ENCODE measurements at regions not wholly inside any gene's neighbourhood (a gene's known extent, or its start where the extent isn't known, plus 50 kb on each side); places are given as distances from the start of the nearest gene placed in this dataset.

GRCh38 chr2:62334440-62335058 lies 138.6 kb downstream of the B3GNT2 start:
- TF ChIP-seq, protein P1, sequence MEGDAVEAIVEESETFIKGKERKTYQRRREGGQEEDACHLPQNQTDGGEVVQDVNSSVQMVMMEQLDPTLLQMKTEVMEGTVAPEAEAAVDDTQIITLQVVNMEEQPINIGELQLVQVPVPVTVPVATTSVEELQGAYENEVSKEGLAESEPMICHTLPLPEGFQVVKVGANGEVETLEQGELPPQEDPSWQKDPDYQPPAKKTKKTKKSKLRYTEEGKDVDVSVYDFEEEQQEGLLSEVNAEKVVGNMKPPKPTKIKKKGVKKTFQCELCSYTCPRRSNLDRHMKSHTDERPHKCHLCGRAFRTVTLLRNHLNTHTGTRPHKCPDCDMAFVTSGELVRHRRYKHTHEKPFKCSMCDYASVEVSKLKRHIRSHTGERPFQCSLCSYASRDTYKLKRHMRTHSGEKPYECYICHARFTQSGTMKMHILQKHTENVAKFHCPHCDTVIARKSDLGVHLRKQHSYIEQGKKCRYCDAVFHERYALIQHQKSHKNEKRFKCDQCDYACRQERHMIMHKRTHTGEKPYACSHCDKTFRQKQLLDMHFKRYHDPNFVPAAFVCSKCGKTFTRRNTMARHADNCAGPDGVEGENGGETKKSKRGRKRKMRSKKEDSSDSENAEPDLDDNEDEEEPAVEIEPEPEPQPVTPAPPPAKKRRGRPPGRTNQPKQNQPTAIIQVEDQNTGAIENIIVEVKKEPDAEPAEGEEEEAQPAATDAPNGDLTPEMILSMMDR (IDR thresholded peaks at IDR 0.05; ENCODE audit: low read depth, low read length): no peak
- no peak overlapping the region for H3K4me3 ChIP-seq (replicated peaks in 1 of 2; ENCODE audit: low read depth in 2 of 2, low read length in 2 of 2)
- no peak for DNase-seq (ENCODE audit: low read depth in 2 of 2)

DNA sequence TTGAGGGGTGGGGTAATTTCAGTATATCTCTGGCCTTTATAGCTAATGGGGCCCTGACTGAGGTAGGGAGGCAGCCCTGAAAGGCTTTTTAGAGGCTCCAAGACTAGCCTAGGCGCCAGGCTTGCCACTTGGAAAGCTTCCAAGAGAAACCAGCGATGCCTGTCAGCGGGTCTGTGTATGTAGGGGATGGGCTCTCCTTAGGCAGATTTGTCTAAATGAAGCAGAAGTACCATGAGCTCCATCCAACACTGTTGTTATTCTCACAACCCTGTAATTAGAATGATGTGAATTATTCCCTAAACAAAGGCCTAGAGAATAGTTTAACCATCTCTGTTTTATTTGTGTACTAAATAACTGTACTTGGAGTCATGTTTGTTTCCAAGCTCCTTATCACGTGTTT lies 138.1 kb downstream of the B3GNT2 start:
- no peak overlapping the region for H3K4me3 ChIP-seq (replicated peaks in 1 of 2; ENCODE audit: low read depth in 2 of 2, low read length in 2 of 2)
- no peak for DNase-seq (ENCODE audit: low read depth in 2 of 2)
- TF ChIP-seq, protein P1 (IDR thresholded peaks at IDR 0.05; ENCODE audit: low read depth, low read length): no peak

DNA sequence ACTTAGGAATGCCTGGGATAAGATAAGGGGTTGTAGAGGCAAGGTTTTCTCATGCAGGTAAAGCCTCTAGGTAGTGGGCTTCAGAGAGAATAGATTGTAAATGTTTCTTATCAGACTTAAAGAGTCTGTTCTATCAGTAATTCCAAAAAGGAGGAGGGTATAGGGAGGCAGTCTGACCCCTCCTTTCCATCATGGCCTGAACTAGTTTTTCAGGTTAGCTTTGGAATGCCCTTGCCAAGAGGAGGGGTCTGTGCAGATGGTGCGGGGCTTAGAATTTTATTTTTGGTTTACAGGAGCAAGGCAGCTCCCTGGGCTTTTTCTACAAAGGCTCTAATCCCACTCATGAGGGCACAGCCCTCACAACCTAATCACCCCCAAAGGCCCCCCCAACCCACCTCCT lies 135.0 kb downstream of the B3GNT2 start:
- DNase-seq (ENCODE audit: low read depth in 2 of 2): no peak
- H3K4me3 ChIP-seq (replicated peaks in 1 of 2; ENCODE audit: low read depth in 2 of 2, low read length in 2 of 2): no peak overlapping the region
- TF ChIP-seq, protein P1 (IDR thresholded peaks at IDR 0.05; ENCODE audit: low read depth, low read length): no peak

- H3K4me3 ChIP-seq (replicated peaks in 1 of 2; ENCODE audit: low read depth in 2 of 2, low read length in 2 of 2): no peak overlapping the region
- DNase-seq (ENCODE audit: low read depth in 2 of 2): no peak
- TF ChIP-seq, protein P1 (IDR thresholded peaks at IDR 0.05; ENCODE audit: low read depth, low read length): no peak
Observed at GRCh38 chr2:62329797-62330196, 133.9 kb downstream of the B3GNT2 start.

- DNase-seq (ENCODE audit: low read depth in 2 of 2): no peak
- TF ChIP-seq, protein P1 (IDR thresholded peaks at IDR 0.05; ENCODE audit: low read depth, low read length): no peak
- H3K4me3 ChIP-seq (replicated peaks in 1 of 2; ENCODE audit: low read depth in 2 of 2, low read length in 2 of 2): no peak overlapping the region
Observed at GRCh38 chr2:62326735-62327134, 130.8 kb downstream of the B3GNT2 start.

GRCh38 chr2:62325398-62325797 lies 129.5 kb downstream of the B3GNT2 start:
- DNase-seq (ENCODE audit: low read depth in 2 of 2): no peak
- TF ChIP-seq, protein P1 (IDR thresholded peaks at IDR 0.05; ENCODE audit: low read depth, low read length): no peak
- no peak overlapping the region for H3K4me3 ChIP-seq (replicated peaks in 1 of 2; ENCODE audit: low read depth in 2 of 2, low read length in 2 of 2)

Data from cardiac fibroblast (primary cell).